ENCODE measurements at regions not wholly inside any gene's neighbourhood (a gene's known extent, or its start where the extent isn't known, plus 50 kb on each side); places are given as distances from the start of the nearest gene placed in this dataset.
"Not testable (repeated sequence)": the region's sequence is repeated elsewhere in the genome, so short reads cannot be mapped to it uniquely, and the experiment has no call there.

- TF ChIP-seq CTCF (conservative IDR thresholded peaks at IDR 0.05; ENCODE audit: low read depth, low read length); EZH2phosphoT487 (IDR thresholded peaks at IDR 0.05; ENCODE audit: borderline replicate concordance, low read length); EZH2 (IDR thresholded peaks at IDR 0.05; ENCODE audit: low read length, unreplicated experiment): not testable (repeated sequence)
Measured at GRCh38 chr7:19272329-19272728, 127.1 kb upstream of the FERD3L start.

All from PC-3 (cell line).